NCI-H1092 (cell line): ENCODE measurements at regions not wholly inside any gene's neighbourhood (a gene's known extent, or its start where the extent isn't known, plus 50 kb on each side); places are given as distances from the start of the nearest gene placed in this dataset.
"Not testable (repeated sequence)": the region's sequence is repeated elsewhere in the genome, so short reads cannot be mapped to it uniquely, and the experiment has no call there.

Source experiments
- DNase-seq: peaks from one replicate; lab custom pipeline; 2025; lab: John Stamatoyannopoulos, UW

GRCh38 chr4:23084559-23085248 lies 392.0 kb downstream of the GBA3 start:
- no peak for DNase-seq

- no peak for DNase-seq
Measured at GRCh38 chr4:23083391-23083790, 390.7 kb downstream of the GBA3 start.

DNA sequence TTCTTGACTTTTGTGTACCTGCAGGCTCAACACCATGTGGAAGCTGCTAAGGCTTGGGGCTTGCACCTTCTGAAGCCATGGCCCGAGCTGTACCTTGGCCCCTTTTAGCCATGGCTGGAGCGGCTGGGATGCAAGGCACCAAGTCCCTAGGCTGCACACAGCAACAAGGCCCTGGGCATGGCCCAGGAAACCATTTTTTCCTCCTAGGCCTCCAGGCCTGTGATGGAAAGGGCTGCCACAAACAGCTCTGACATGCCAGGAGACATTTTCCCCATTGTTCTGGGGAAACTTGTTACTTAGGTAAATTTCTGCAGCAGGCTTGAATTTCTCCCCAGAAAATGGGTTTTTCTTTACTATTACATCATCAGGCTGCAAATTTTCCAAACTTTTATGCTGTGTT lies 387.4 kb downstream of the GBA3 start:
- DNase-seq: not testable (repeated sequence)

- no peak for DNase-seq
Measured at GRCh38 chr4:23070848-23071570, 378.3 kb downstream of the GBA3 start.

GRCh38 chr4:23068756-23069155 lies 376.0 kb downstream of the GBA3 start:
- no peak for DNase-seq

- DNase-seq: no peak
Measured at GRCh38 chr4:23068287-23068686, 375.6 kb downstream of the GBA3 start.

DNA sequence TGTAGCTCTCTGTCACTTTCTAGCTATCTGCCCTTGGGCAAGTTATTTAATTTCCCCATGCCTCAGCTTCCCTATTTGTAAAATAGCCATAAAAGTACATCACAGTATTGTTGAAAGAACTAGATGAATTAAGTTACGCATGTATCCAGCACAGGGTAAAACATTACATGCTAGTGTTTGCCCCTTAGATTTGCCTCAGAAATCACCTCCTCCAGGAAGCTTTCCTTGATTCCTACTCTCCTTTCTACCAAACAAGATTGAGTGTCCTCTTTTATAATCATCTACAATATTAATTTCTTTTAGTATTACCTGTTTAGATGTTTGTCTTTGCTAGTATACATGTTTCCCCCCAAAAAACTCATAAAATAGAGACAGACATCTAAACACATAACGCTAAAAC lies 369.5 kb downstream of the GBA3 start:
- DNase-seq: no peak

- DNase-seq: no peak
Measured at GRCh38 chr4:23061431-23061830, 368.7 kb downstream of the GBA3 start.

DNA sequence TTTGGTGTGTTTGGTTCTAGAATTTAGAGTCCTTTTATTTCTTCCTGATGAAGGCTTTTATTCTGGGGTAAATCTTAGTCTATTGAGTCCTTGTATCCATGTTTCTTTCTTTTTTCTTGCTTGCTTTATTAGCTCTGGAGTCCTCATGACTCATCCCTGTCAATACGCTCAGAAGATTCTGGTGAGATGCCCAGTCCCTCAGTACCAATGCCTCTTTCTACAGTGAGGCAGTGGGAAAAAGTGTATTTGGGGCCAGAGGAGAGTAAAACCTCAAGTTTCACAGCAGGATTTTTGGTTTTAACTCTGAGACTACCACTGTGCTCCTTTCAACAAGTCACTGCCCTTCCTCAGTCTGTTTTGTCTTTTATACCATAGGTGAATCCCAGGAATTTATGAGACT lies 368.0 kb downstream of the GBA3 start:
- no peak for DNase-seq

DNA sequence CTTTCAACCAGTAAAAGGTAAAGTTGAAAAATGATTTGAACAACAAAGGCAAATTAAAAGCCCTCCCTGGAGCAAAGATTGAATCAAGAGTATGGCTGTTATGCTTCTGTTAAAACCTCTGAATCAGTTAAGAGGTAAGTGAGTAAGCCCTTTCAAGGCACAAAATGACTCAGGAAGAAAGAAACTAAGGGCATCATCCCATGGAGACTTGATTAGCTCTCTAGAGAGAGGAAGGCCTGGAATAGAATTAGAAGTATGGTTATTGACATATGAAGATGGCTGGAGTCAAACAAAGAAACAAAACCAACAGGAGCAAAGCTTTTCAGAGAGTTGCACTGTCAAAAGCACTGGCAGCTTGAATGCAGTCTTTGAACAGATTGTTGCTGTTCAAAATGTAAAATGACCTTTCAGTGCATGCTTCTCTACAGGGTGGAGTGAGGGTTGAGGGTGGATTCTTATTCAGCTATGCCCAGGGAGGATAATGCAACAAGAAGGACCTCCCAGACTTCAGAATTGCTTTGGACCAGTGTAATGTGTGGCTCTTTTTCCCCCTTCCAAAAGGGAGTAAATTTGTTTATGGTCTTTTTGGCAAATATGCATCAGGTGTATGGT lies 365.5 kb downstream of the GBA3 start:
- no peak for DNase-seq

- DNase-seq: no peak
Measured at GRCh38 chr4:23041501-23041900, 348.8 kb downstream of the GBA3 start.

DNA sequence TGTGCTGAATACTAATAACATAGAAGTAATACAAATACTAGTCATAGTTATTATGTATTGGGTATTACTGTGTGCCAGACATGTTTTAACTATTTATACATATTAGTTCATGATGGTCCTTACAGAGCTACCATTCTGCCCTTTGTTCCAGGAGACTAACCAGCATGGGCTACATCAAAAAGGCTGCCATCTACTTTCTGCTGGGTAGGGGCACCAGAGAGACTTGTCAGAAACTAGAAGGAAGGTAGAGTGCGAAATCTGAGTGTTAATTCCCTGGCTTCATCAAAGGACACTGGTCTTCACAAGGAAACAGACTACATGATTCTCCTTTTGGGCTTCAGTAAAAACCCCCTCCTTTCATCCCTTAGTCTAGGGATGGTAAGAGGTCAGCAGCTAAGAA lies 347.8 kb downstream of the GBA3 start:
- no peak for DNase-seq

DNA sequence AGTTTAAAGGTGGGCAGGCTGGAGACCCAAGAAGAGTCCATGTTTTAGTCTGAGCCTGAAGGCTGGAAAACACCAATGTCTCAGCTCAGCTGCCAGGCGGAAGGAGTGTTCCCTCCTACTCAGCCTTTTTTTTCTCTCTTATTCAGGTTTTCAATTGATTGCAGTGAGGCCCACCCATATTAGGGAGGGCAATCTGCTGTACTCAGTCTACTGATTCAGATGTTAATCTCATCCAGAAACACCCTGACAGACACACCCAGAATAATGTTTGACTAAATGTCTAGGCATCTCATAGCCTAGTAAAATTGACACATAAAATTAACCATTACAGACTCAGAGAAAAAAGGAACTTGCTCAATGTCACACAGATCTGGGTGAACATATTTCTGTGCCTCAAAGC lies 347.1 kb downstream of the GBA3 start:
- DNase-seq: no peak

DNA sequence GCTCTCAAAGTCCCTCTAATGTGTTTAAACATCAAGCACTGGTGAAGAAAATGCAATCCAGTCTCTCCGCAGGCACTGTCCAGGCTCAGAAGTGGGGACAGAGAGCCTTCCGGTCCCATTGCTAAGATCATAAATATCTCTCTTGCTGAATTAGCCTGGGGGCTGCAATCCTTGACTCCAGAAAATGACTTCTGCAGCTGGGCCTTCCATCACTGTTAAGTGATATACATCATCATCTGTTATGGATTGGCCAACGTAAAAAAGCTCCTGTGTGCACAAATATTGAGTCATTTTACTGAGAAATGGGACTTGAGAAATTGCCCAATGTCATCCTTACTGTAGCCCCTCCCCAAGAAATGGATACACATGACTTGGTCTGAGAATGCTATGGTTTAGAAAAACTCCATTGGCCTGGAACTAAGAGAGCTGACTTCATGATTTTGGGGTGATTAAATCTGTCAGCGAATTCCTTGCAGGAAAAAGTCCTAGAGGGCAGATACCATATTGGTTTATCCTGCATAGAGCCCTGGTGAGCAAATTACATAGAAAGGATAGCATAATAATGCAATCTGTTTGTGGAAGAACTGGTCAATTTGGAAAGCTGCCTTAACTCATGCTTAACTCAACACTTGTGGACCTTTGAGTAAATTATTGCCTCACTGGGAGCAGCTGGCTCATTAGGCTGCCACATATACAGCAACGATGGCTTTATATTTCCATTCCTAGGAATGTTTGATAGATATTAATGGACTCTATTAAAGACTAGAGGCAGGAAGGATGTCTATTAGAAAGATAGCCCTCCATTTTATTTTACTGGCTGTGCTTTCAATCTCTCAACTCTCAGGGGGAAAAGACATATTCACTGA lies 346.1 kb downstream of the GBA3 start:
- no peak for DNase-seq

GRCh38 chr4:23036921-23037495 lies 344.3 kb downstream of the GBA3 start:
- no peak for DNase-seq

GRCh38 chr4:23036503-23036902 lies 343.8 kb downstream of the GBA3 start:
- no peak for DNase-seq

- no peak for DNase-seq
Measured at GRCh38 chr4:23035521-23036056, 342.9 kb downstream of the GBA3 start.

DNA sequence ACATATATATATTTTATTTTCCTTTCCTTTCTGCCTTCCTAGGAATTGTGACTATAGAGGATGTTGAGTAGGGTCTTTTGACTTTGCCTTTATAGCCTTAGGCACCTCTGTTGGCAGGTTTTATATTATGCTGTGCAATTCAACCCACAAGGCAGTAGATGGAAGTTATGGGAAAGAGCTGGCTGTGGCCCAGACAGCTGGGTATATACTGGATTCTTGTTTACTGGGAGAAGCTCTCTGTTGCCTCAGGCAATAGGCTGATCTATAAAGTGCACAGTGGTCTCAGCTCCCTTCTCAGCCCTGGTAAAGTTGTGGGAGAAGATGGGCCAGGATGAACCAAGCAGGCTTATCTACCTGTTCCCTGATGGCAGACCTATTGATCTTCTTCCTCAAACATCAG lies 342.0 kb downstream of the GBA3 start:
- no peak for DNase-seq

DNA sequence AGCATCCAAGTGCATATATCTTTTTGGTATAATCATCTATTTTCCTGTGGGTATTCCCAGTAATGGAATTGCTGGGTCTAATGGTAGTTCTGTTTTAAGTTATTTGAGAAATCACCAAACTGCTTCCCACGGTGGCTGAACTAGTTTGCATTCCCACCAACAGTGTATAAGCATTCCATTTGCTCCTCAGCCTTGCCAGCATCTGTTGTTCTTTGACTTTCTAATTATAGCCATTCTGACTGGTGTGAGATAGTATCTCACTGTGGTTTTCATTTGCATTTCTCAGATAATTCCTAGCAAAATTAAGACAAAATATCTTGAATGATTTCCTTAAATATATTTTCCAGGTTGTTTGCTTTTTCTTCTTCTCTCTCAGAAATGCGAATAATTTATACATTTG lies 341.1 kb downstream of the GBA3 start:
- DNase-seq: no peak

DNA sequence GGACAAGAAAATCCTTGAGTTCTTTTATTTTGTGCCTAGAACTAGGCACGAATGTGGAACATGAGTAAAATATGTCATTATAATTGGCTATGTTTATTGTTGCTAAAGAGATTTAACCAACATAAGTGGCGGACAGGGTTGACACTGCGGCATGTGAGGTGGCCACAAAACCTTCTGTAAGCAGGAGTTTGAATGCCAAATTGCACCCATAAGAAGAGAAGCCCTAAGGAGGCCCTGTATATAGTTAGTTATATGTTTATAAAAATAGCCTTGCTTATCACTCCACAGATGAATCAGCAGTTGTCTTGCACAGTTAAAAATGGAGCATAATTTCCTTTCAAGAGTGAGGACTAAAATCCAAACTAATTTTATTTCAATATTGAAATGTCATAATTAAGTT lies 336.1 kb downstream of the GBA3 start:
- DNase-seq: no peak

GRCh38 chr4:23023666-23024065 lies 330.9 kb downstream of the GBA3 start:
- no peak for DNase-seq

- DNase-seq: no peak
Measured at GRCh38 chr4:23023121-23023520, 330.4 kb downstream of the GBA3 start.
